ENCODE measurements at regions not wholly inside any gene's neighbourhood (a gene's known extent, or its start where the extent isn't known, plus 50 kb on each side); places are given as distances from the start of the nearest gene placed in this dataset.

GRCh38 chr17:54191261-54191660 lies 368.5 kb downstream of the KIF2B start:
- TF ChIP-seq, protein P1, sequence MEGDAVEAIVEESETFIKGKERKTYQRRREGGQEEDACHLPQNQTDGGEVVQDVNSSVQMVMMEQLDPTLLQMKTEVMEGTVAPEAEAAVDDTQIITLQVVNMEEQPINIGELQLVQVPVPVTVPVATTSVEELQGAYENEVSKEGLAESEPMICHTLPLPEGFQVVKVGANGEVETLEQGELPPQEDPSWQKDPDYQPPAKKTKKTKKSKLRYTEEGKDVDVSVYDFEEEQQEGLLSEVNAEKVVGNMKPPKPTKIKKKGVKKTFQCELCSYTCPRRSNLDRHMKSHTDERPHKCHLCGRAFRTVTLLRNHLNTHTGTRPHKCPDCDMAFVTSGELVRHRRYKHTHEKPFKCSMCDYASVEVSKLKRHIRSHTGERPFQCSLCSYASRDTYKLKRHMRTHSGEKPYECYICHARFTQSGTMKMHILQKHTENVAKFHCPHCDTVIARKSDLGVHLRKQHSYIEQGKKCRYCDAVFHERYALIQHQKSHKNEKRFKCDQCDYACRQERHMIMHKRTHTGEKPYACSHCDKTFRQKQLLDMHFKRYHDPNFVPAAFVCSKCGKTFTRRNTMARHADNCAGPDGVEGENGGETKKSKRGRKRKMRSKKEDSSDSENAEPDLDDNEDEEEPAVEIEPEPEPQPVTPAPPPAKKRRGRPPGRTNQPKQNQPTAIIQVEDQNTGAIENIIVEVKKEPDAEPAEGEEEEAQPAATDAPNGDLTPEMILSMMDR (IDR thresholded peaks at IDR 0.05; ENCODE audit: low read length) = no peak
- TF ChIP-seq EZH2 (IDR thresholded peaks at IDR 0.05; ENCODE audit: borderline replicate concordance, low read length) = no peak

Data from OCI-LY1 (cell line).